ENCODE measurements at regions not wholly inside any gene's neighbourhood (a gene's known extent, or its start where the extent isn't known, plus 50 kb on each side); places are given as distances from the start of the nearest gene placed in this dataset.

DNA sequence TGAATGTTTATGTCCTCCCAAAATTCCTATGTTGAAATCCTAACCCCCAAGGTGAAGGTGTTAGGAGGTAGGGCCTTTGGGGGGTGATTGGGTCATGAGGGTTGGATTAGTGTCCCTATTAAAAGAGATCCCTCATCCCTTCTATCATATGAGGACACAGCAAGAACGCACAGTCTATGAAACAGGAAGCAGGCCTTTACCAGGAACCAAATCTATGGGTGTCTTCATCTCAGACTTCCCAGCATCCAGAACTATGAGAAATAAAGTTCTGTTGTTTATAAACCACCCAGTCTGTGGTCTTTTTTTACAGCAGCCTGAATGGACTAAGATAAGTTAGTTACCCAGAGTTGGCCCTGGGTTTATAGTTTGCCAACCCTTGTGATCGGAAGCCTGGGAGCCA lies 153.1 kb downstream of the INO80D start:
- TF ChIP-seq, protein P1, sequence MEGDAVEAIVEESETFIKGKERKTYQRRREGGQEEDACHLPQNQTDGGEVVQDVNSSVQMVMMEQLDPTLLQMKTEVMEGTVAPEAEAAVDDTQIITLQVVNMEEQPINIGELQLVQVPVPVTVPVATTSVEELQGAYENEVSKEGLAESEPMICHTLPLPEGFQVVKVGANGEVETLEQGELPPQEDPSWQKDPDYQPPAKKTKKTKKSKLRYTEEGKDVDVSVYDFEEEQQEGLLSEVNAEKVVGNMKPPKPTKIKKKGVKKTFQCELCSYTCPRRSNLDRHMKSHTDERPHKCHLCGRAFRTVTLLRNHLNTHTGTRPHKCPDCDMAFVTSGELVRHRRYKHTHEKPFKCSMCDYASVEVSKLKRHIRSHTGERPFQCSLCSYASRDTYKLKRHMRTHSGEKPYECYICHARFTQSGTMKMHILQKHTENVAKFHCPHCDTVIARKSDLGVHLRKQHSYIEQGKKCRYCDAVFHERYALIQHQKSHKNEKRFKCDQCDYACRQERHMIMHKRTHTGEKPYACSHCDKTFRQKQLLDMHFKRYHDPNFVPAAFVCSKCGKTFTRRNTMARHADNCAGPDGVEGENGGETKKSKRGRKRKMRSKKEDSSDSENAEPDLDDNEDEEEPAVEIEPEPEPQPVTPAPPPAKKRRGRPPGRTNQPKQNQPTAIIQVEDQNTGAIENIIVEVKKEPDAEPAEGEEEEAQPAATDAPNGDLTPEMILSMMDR (IDR thresholded peaks at IDR 0.05 in 4 of 5, conservative IDR thresholded peaks at IDR 0.05 in 1 of 5): no peak
- no peak for TF ChIP-seq POLR2A (IDR thresholded peaks at IDR 0.05)

All from gastrocnemius medialis (tissue), 4 donors.